GM18873 (cell line): ENCODE measurements at regions not wholly inside any gene's neighbourhood (a gene's known extent, or its start where the extent isn't known, plus 50 kb on each side); places are given as distances from the start of the nearest gene placed in this dataset.
"Not testable (repeated sequence)": the region's sequence is repeated elsewhere in the genome, so short reads cannot be mapped to it uniquely, and the experiment has no call there.

Experiments used
- ATAC-seq: cut with Tn5 transposase; IDR thresholded peaks from one replicate; pipeline ENCODE4 v1.9.1; 2021; ENCODE audit warnings: mild to moderate bottlenecking, moderate library complexity, moderate number of reproducible peaks; ENCODE audit not compliant: unreplicated experiment, low FRiP score

- ATAC-seq: no peak
Measured at GRCh38 chr4:63123441-63123840, 1285.8 kb downstream of the TECRL start.

DNA sequence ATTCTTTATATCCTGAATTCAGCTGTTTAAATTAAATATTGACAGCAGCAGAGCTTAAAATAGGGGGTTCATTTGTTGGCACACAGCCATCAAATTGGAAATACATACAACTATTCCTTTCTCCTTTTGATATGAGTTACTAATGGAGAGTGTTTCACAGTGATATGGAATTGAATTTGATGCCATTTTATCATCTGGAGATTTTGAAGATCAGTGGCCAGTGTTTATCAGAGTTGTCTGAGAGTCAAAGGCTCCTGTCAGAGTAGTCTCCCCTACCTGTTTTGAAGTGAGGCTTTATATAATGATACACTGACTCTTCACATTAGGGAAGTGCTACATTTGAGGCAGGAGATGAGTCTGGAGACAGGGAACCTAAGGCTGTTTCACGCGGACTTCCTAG, 1286.3 kb downstream of the TECRL start:
- ATAC-seq: no peak

DNA sequence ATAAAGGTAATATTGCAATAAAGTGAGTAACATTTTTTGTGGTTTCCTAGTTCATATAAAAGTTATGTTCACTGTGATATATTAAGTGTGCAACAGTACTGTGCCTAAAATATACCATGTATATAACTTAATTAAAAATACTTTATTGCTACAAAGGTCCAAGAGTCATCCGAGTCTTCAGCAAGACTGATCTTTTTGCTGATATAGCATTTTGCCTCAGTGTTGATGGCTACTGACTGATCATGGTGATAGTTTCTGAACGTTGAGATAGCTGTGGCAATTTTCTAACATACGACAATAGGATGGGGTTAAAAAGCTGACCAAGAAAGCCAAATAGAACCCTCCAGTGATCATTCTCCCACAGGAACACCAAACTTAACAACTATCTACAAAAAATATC, 1302.7 kb downstream of the TECRL start:
- ATAC-seq: no peak

GRCh38 chr4:63105839-63106238, 1303.4 kb downstream of the TECRL start:
- ATAC-seq: no peak

DNA sequence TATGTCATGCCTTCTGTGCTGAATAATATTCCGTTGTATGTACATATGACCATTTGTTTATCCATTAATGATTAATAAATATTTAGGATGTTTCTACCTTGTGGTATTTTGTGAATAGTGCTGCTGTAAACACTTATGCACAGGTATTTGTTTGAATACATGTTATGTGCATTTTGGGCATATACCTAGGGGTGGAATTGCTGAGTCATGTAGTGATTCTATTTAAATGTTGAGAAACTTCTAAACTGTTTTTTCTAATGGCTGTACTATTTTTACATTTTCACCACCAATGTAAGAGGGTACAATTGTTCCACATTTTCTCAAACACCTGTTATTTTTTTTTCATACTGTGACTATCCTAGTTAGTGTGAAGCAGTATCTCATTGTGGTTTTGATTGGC, 1318.6 kb downstream of the TECRL start:
- no peak for ATAC-seq

GRCh38 chr4:63085091-63085490, 1324.2 kb downstream of the TECRL start:
- no peak for ATAC-seq

GRCh38 chr4:63080934-63081333, 1328.3 kb downstream of the TECRL start:
- ATAC-seq: no peak

DNA sequence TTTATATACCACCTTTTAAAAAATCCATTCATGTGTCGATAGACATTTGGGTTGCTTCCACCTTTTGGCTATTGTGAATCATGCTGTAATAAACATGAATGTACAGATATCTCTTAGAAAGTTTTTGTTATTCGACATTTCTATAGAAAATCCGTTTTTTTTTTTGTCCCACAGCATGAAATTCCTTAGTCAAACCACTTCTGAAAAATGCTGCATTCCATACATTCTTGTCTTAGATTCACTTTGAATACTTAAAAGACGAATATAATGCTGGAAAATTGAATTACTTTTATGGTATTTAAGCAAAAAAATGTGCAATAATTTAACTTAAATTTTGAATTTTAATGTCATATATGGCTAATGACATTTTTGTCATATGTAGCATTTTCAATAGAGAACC, 1345.5 kb downstream of the TECRL start:
- ATAC-seq: no peak

- ATAC-seq: not testable (repeated sequence)
Measured at GRCh38 chr4:63062891-63063290, 1346.4 kb downstream of the TECRL start.

- no peak for ATAC-seq
Measured at GRCh38 chr4:63049726-63050125, 1359.5 kb downstream of the TECRL start.

- ATAC-seq: no peak
Measured at GRCh38 chr4:63049278-63049677, 1360.0 kb downstream of the TECRL start.

- no peak for ATAC-seq
Measured at GRCh38 chr4:63036159-63036866, 1372.9 kb downstream of the TECRL start.

GRCh38 chr4:63029380-63029779, 1379.9 kb downstream of the TECRL start:
- ATAC-seq: no peak

- no peak for ATAC-seq
Measured at GRCh38 chr4:63020661-63021060, 1388.6 kb downstream of the TECRL start.

DNA sequence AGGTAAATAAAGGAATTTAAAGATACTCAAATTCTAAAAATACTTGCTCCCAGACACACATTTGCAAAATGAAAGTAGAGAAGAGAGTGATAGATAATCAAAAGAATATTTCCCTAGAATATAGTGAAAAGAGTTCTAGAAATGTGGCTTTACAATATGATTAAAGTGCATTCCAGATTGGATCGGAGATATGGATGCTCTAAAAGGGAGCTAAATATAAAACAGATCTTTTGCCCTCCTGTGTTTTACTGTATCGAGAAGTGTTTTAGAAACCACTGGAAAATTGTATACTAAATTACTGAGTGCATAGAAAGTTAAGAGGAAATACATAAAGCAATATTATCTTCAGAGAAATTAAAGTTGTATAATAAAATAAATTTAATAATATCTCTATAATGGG, 1392.0 kb downstream of the TECRL start:
- no peak for ATAC-seq

GRCh38 chr4:62970846-62971245, 1438.4 kb downstream of the TECRL start:
- ATAC-seq: no peak

DNA sequence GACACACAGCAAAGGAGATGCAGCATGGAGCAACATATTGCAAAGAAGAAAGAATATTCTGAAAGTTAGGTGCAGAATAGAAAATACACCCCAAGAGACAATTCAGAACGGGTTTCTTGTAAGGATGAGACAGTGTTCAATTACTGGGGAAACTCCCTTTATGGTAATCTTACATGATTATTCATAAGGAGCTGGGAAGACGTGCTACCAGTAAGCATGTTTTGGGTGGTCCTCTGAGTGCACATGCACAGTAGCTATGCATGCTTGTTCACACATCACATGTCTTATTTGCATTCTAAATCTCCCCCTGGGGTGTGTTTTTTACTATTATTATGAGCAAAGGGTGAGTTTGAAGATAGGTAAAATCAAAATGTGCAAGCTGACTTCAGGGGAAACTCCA, 1448.8 kb downstream of the TECRL start:
- ATAC-seq: no peak

DNA sequence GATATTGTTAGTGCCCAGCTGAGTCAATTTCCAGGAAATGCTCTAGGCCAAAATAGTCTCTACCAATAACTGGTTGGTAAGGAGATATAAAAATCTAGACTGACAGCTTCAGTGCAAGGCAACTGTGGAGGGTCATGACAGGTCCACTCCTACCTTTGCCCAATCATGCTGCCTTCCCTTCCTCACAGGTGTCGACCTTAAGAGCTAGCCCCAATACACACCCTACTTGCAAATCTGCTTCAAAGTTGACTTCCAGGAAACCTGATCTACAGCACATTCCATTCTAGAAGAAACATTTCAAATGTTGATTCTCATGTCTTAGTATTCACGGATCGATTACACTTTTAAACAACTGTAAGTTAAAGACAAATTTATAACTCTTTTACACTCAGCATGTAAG, 1455.5 kb downstream of the TECRL start:
- no peak for ATAC-seq

DNA sequence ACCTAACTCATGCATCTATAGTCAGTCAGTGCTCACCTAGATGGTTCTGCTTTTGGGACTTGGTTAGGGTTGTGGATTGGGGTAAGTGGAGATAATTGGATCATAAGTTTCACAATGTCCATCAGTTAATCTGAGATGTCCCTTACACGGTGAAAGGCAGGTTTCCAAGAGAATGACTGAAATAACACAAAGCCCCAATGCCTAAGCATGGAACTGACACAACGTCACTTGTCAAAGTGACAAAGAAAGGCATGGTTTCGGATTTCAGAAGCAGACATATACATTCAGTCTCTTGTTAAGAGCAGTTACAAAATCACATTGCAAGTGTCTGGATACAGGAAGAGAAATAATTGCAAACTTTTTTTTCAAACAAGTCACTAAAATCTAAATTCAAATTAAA, 1456.9 kb downstream of the TECRL start:
- ATAC-seq: no peak

DNA sequence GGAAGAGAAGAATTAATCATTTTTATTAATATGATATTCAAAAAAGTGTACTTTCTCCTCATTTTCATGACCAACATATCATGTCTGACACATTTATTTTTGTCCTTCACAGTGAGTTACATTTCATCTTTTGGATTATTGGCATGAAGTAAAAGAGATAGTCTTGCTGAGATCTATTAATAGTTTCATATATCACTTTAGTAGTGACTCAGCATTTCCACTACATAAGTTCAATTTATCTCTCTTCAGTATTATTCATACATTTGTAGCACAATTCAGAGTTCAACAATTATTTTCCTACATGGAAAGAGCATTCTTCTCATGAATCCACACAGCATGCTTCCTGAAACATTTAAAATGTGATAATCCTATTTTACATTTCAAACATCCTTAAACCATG, 1461.1 kb downstream of the TECRL start:
- no peak for ATAC-seq

DNA sequence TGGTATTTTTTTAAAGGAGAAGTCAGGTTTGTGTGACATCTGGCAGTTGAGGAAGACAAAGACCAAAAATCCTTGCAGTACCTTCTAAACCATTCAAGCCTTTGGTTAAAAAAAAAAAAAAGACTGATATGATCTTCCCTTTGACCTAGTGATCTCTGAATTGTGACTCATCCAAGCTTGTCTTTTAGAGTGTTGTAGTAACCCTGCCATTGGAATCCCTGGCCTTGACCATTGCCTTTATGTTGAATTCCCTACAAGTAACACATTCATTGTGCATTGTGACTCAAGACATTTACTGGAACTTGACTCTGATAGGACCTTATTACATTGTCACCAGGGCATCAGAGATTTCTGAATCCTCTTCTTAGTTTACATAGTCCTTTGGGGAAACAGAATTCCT, 1469.0 kb downstream of the TECRL start:
- ATAC-seq: no peak

DNA sequence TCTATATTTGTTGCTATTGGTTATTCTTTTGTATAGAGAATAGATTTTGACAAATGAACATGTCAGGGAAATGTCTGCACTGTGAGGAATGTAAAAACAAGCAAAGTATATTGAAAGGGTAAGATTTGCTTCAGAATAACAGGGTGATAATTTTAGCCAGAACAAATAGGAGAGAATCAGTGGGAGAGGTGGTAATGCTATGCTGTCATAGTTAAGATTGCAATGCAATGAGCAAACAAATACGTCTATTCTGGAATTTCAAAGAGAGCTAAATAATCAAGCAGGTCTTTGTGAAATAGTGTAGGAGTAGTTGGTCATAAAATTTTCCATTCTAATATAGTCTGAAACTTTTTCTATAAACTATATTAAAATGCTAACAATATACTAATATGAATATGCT, 1478.4 kb downstream of the TECRL start:
- no peak for ATAC-seq

GRCh38 chr4:62928483-62928882, 1480.8 kb downstream of the TECRL start:
- no peak for ATAC-seq
